HEK293T (cell line): ENCODE measurements at regions not wholly inside any gene's neighbourhood (a gene's known extent, or its start where the extent isn't known, plus 50 kb on each side); places are given as distances from the start of the nearest gene placed in this dataset.

Source experiments
- ARNT ChIP-seq: fragments of 450-650 bp; IDR thresholded peaks from 2 replicates; pipeline ENCODE4 v1.6.1; 2017; ENCODE audit warnings: mild to moderate bottlenecking
- CTBP1 ChIP-seq: fragments of 450-650 bp; IDR thresholded peaks from 2 replicates; pipeline ENCODE4 v1.6.1; 2016; ENCODE audit warnings: borderline replicate concordance
- ELF4 ChIP-seq: fragments of 450-650 bp; IDR thresholded peaks from 2 replicates; pipeline ENCODE4 v1.6.1; 2017; ENCODE audit warnings: antibody characterized with exemption
- FOXA1 ChIP-seq: fragments of 450-650 bp; IDR thresholded peaks from 2 replicates; pipeline ENCODE4 v1.6.1; 2016; ENCODE audit warnings: mild to moderate bottlenecking
- FOXK2 ChIP-seq: fragments of 450-650 bp; IDR thresholded peaks from 2 replicates; pipeline ENCODE4 v1.6.1; 2016; ENCODE audit warnings: mild to moderate bottlenecking
- FOXM1 ChIP-seq: fragments of 450-650 bp; IDR thresholded peaks from 2 replicates; pipeline ENCODE4 v1.6.1; 2017; ENCODE audit warnings: mild to moderate bottlenecking, borderline replicate concordance
- LEF1 ChIP-seq: fragments of 450-650 bp; IDR thresholded peaks from 2 replicates; pipeline ENCODE4 v1.6.1; 2017; ENCODE audit warnings: mild to moderate bottlenecking, borderline replicate concordance
- NFRKB ChIP-seq: fragments of 450-650 bp; IDR thresholded peaks from 2 replicates; pipeline ENCODE4 v1.6.1; 2016; ENCODE audit warnings: mild to moderate bottlenecking, moderate library complexity
- SP1 ChIP-seq: fragments of 450-650 bp; IDR thresholded peaks from 2 replicates; pipeline ENCODE4 v1.6.1; 2017
- SUZ12 ChIP-seq: fragments of 450-650 bp; IDR thresholded peaks from 2 replicates; pipeline ENCODE4 v1.6.1; 2016; ENCODE audit warnings: mild to moderate bottlenecking
- TARDBP ChIP-seq: fragments of 450-650 bp; IDR thresholded peaks from 2 replicates; pipeline ENCODE4 v1.6.1; 2016
- ZNF384 ChIP-seq: fragments of 450-650 bp; IDR thresholded peaks from 2 replicates; pipeline ENCODE4 v1.6.1; 2016
- TF ChIP-seq, protein P1 (sequence below): fragments of 450-650 bp; IDR thresholded peaks from 2 replicates; pipeline ENCODE4 v1.6.1; 2016

DNA sequence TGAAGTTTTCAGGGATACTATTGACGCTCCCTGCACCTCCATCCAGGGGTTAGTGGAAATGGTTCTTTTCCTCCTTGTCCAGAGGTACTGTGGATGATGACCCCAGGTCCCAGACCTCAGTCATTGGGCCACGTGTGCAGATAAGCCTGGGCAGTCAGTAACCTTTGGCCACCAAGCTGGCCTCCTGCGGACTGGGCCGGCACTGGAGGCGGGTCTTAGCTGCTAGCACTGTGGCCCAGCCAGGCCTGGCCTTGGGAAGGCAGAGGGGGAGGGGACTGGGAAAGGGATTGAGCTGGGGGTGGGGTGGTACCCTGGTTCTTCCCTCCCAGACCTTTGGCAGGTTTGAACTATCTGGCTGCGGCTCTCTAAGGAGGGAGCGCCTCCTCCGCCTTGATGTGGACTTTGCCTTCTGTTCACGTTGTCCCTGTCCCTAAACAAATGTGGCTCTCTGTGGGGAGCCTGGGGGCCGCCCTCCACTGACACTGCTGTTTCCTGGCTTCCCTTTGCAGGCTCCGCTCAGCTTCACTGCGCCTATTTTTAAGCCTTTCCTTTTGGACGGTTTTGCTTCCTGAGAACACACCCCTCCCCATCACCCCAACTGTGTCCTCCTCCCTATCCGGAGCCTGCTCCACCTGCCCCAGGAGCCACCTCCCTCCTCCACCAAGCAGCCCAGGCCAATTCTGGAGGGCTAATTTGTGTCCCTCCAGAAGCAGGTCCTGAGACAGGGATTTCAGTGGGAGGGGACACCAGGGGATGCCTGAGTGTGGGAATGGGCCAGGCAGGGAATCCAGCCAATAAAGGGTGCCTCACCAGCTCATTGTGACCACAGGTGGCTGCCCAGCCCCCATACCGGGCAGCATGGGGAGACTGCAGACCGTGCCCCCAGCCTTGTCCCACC is 251.9 kb downstream of the SEC14L1 start:
- TF ChIP-seq ARNT = no peak
- TF ChIP-seq ELF4 = no peak
- TF ChIP-seq FOXM1 = no peak
- no peak for TF ChIP-seq CTBP1
- no peak for TF ChIP-seq SUZ12
- no peak for TF ChIP-seq FOXK2
- no peak for TF ChIP-seq LEF1
- TF ChIP-seq, protein P1, sequence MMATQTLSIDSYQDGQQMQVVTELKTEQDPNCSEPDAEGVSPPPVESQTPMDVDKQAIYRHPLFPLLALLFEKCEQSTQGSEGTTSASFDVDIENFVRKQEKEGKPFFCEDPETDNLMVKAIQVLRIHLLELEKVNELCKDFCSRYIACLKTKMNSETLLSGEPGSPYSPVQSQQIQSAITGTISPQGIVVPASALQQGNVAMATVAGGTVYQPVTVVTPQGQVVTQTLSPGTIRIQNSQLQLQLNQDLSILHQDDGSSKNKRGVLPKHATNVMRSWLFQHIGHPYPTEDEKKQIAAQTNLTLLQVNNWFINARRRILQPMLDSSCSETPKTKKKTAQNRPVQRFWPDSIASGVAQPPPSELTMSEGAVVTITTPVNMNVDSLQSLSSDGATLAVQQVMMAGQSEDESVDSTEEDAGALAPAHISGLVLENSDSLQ = no peak
- no peak for TF ChIP-seq SP1
- TF ChIP-seq NFRKB = no peak
- no peak for TF ChIP-seq ZNF384
- no peak for TF ChIP-seq TARDBP
- no peak for TF ChIP-seq FOXA1
